HEK293 (cell line): ENCODE measurements at regions not wholly inside any gene's neighbourhood (a gene's known extent, or its start where the extent isn't known, plus 50 kb on each side); places are given as distances from the start of the nearest gene placed in this dataset.

Source experiments
- CTCF ChIA-PET: fragments of 350-600 bp; formaldehyde crosslinking; extraction: SDS; loops from one replicate; lab custom pipeline; 2021; ENCODE audit warnings: antibody characterized with exemption; lab: Yijun Ruan, JAX
- POLR2A ChIA-PET: fragments of 300-600 bp; formaldehyde crosslinking; extraction: SDS; loops from one replicate; lab custom pipeline; 2020; ENCODE audit warnings: antibody characterized with exemption, inconsistent platforms; lab: Yijun Ruan, JAX
- H3K27ac ChIP-seq: fragments of 200-500 bp; sonication (Bioruptor generic); 2 replicates; pipeline ENCODE4 v1.5.1; 2014; ENCODE audit warnings: low read depth, low read length, control low read depth, inconsistent platforms; ENCODE audit errors: extremely low read depth
- H3K36me3 ChIP-seq, 2 experiments: fragments of 200-500 bp in 1 of 2; sonication (Bioruptor generic) in 1 of 2; 1 replicate in 1 of 2; 2 replicates in 1 of 2; pipeline ENCODE4 v1.5.1; 2014 to 2017; ENCODE audit warnings: inconsistent platforms in 2 of 2, low read length in 2 of 2; ENCODE audit not compliant: control insufficient read depth in 2 of 2, insufficient read depth in 1 of 2
- H3K4me1 ChIP-seq: fragments of 200-500 bp; sonication (Bioruptor generic); 2 replicates; pipeline ENCODE4 v1.5.1; 2014; ENCODE audit warnings: mild to moderate bottlenecking, low read length, inconsistent platforms; ENCODE audit not compliant: control insufficient read depth, insufficient read depth
- H3K4me3 ChIP-seq: 2 replicates; pipeline ENCODE4 v1.5.1; 2011; ENCODE audit warnings: low read depth, mild to moderate bottlenecking, control low read depth, low read length, moderate library complexity
- H3K9me3 ChIP-seq: fragments of 200-500 bp; sonication (Bioruptor generic); 2 replicates; pipeline ENCODE4 v1.5.1; 2014; ENCODE audit warnings: low read depth, low read length, inconsistent platforms; ENCODE audit not compliant: control insufficient read depth, insufficient read depth
- BCL11B ChIP-seq: fragments of 450-650 bp; formaldehyde crosslinking; IDR thresholded peaks from 2 replicates; pipeline ENCODE4 v1.5.1; 2016; ENCODE audit warnings: low read depth, missing biosample characterization, missing genetic modification characterization
- GFI1B ChIP-seq: fragments of 450-650 bp; formaldehyde crosslinking; IDR thresholded peaks from 2 replicates; pipeline ENCODE4 v1.5.1; 2016; ENCODE audit warnings: missing biosample characterization, missing genetic modification characterization
- HOXC10 ChIP-seq: sonication (generic); formaldehyde crosslinking; IDR thresholded peaks from 2 replicates; pipeline ENCODE4 v1.8.1; 2023; ENCODE audit warnings: mild to moderate bottlenecking, missing genetic modification reagents
- SCRT1 ChIP-seq: fragments of 450-650 bp; formaldehyde crosslinking; IDR thresholded peaks from 2 replicates; pipeline ENCODE4 v1.5.1; 2016; ENCODE audit warnings: missing biosample characterization, missing genetic modification characterization, borderline replicate concordance
- SCRT2 ChIP-seq: fragments of 450-650 bp; formaldehyde crosslinking; IDR thresholded peaks from 2 replicates; pipeline ENCODE4 v1.5.1; 2016; ENCODE audit warnings: missing biosample characterization, missing genetic modification characterization
- ZBTB1 ChIP-seq: fragments of 450-650 bp; formaldehyde crosslinking; IDR thresholded peaks from 2 replicates; pipeline ENCODE4 v1.5.1; 2016; ENCODE audit warnings: missing biosample characterization, missing genetic modification characterization
- ZBTB20 ChIP-seq: fragments of 450-650 bp; formaldehyde crosslinking; IDR thresholded peaks from 2 replicates; pipeline ENCODE4 v1.5.1; 2016; ENCODE audit warnings: missing biosample characterization, missing genetic modification characterization
- ZEB2 ChIP-seq: fragments of 450-650 bp; formaldehyde crosslinking; IDR thresholded peaks from 2 replicates; pipeline ENCODE4 v1.5.1; 2016; ENCODE audit warnings: missing biosample characterization, missing genetic modification characterization
- ZNF169 ChIP-seq: fragments of 450-650 bp; formaldehyde crosslinking; IDR thresholded peaks from 2 replicates; pipeline ENCODE4 v1.5.1; 2016; ENCODE audit warnings: missing biosample characterization, missing genetic modification characterization
- ZNF214 ChIP-seq: fragments of 450-650 bp; formaldehyde crosslinking; IDR thresholded peaks from 2 replicates; pipeline ENCODE4 v1.5.1; 2017; ENCODE audit warnings: missing biosample characterization, mild to moderate bottlenecking, missing genetic modification characterization, borderline replicate concordance
- ZNF274 ChIP-seq, 2 experiments: fragments of 200-500 bp in 1 of 2; fragments of 450-650 bp in 1 of 2; sonication (Bioruptor generic) in 1 of 2; formaldehyde crosslinking in 1 of 2; IDR thresholded peaks; 2 replicates each; pipeline versions ENCODE4 v1.5.1 to v1.6.1; 2014 to 2016; ENCODE audit warnings: borderline replicate concordance in 1 of 2, inconsistent platforms in 1 of 2, low read length in 1 of 2, missing biosample characterization in 1 of 2, missing genetic modification characterization in 1 of 2
- ZNF311 ChIP-seq: fragments of 450-650 bp; formaldehyde crosslinking; IDR thresholded peaks from 2 replicates; pipeline ENCODE4 v1.5.1; 2017; ENCODE audit warnings: missing biosample characterization, missing genetic modification characterization, borderline replicate concordance
- ZNF626 ChIP-seq: fragments of 450-650 bp; sonication (Bioruptor Pico); formaldehyde crosslinking; IDR thresholded peaks from 2 replicates; pipeline ENCODE4 v1.5.1; 2018; ENCODE audit warnings: missing biosample characterization, missing genetic modification characterization, inconsistent platforms
- ZNF654 ChIP-seq: fragments of 450-650 bp; formaldehyde crosslinking; IDR thresholded peaks from 2 replicates; pipeline ENCODE4 v1.5.1; 2016; ENCODE audit warnings: low read depth, missing biosample characterization, missing genetic modification characterization
- ZNF776 ChIP-seq: fragments of 450-650 bp; formaldehyde crosslinking; IDR thresholded peaks from 2 replicates; pipeline ENCODE4 v1.5.0; 2017; ENCODE audit warnings: missing biosample characterization, missing genetic modification characterization, borderline replicate concordance
- ZSCAN16 ChIP-seq: fragments of 450-650 bp; formaldehyde crosslinking; IDR thresholded peaks from 2 replicates; pipeline ENCODE4 v1.5.1; 2016; ENCODE audit warnings: missing biosample characterization, missing genetic modification characterization
- TF ChIP-seq, protein P1 (sequence below): fragments of 450-650 bp; formaldehyde crosslinking; IDR thresholded peaks from 2 replicates; pipeline ENCODE4 v1.5.1; 2016; ENCODE audit warnings: missing biosample characterization, missing genetic modification characterization
- TF ChIP-seq, protein P2 (sequence below): fragments of 450-650 bp; formaldehyde crosslinking; IDR thresholded peaks from 2 replicates; pipeline ENCODE4 v1.5.1; 2017; ENCODE audit warnings: missing biosample characterization, missing genetic modification characterization
- TF ChIP-seq, protein P3 (sequence below): fragments of 450-650 bp; formaldehyde crosslinking; IDR thresholded peaks from 2 replicates; pipeline ENCODE4 v1.5.1; 2016; ENCODE audit warnings: missing biosample characterization, missing genetic modification characterization
- TF ChIP-seq, protein P4 (sequence below): fragments of 450-650 bp; formaldehyde crosslinking; IDR thresholded peaks from 2 replicates; pipeline ENCODE4 v1.5.1; 2016; ENCODE audit warnings: missing biosample characterization, missing genetic modification characterization

DNA sequence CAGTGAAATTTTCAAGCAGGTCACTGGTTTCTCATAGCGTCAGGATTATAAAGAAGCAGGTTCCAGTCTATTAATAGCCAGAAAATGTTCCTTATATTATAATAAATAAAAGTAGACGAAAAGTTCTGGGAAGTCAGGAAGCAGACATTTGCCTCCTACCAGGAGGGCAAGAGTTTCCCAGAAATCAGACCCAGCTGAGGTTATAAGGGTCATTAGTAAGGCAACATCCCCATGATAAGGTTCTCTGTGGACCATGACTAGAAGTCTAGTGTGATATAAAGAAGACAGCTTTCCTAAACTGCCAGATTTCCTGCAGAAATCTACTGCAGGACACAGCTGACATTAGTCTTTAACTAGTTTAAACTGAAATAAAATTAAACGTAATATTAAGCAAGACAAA lies 210.1 kb upstream of the STK17B start:
- POLR2A ChIA-PET: no interaction called here
- H3K9me3 ChIP-seq: no peaks in the 10 kb centered on the region
- TF ChIP-seq ZNF626 (tag by site-specific recombination) (no peak), ZEB2 (no peak), ZNF311 (no peak), GFI1B (no peak), ZNF169 (no peak)
- TF ChIP-seq, protein P1, sequence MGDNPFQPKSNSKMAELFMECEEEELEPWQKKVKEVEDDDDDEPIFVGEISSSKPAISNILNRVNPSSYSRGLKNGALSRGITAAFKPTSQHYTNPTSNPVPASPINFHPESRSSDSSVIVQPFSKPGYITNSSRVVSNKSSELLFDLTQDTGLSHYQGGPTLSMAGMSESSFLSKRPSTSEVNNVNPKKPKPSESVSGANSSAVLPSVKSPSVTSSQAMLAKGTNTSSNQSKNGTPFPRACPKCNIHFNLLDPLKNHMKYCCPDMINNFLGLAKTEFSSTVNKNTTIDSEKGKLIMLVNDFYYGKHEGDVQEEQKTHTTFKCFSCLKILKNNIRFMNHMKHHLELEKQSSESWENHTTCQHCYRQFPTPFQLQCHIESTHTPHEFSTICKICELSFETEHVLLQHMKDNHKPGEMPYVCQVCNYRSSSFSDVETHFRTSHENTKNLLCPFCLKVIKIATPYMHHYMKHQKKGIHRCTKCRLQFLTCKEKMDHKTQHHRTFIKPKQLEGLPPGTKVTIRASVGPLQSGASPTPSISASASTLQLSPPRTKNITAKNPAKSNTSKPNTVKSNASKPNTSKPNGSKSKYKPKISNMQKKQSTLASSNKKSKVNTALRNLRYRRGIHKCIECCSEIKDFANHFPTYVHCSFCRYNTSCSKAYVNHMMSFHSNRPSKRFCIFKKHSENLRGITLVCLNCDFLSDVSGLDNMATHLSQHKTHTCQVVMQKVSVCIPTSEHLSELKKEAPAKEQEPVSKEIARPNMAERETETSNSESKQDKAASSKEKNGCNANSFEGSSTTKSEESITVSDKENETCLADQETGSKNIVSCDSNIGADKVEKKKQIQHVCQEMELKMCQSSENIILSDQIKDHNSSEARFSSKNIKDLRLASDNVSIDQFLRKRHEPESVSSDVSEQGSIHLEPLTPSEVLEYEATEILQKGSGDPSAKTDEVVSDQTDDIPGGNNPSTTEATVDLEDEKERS (tag by site-specific recombination): no peak
- TF ChIP-seq, protein P2, sequence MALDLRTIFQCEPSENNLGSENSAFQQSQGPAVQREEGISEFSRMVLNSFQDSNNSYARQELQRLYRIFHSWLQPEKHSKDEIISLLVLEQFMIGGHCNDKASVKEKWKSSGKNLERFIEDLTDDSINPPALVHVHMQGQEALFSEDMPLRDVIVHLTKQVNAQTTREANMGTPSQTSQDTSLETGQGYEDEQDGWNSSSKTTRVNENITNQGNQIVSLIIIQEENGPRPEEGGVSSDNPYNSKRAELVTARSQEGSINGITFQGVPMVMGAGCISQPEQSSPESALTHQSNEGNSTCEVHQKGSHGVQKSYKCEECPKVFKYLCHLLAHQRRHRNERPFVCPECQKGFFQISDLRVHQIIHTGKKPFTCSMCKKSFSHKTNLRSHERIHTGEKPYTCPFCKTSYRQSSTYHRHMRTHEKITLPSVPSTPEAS (tag by site-specific recombination): no peak
- TF ChIP-seq, all 188 proteins: peak for 0
- Histone ChIP-seq H3K36me3 (no peaks in the 10 kb centered on the region), H3K4me1 (no peaks in the 10 kb centered on the region), H3K4me3 (no peak overlapping the region), H3K27ac (no peak overlapping the region)
- CTCF ChIA-PET: no interaction called here

DNA sequence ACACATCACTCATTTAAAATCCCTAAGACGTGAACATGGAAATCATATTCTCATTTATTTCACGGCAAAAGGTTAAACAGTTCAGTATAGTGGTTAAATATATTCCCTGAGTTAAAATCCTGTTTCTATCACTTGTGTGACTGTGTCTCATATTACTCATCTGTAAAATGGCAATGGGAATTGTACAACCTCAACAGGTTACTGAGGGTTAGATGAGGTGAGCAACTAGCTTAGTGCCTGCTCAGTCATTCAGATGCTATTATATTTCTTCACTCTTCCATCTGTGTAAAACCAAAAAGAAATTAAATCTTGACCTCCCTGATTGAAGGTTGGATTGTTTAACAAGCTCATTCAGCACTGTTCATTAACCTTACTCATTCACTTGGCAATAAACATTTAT lies 212.4 kb upstream of the STK17B start:
- CTCF ChIA-PET: no interaction called here
- TF ChIP-seq ZNF776 (no peak), SCRT2 (tag by site-specific recombination) (0 out of 2 replicates have a peak, but pooled peaks have one; percentile 59), SCRT1 (tag by site-specific recombination) (0 out of 2 replicates have a peak, but pooled peaks have one; percentile 35)
- TF ChIP-seq, all 188 proteins: peak for 2
- Histone ChIP-seq H3K4me1 (no peaks in the 10 kb centered on the region), H3K4me3 (no peak overlapping the region), H3K36me3 (no peaks in the 10 kb centered on the region), H3K27ac (no peak overlapping the region), H3K9me3 (no peaks in the 10 kb centered on the region)
- POLR2A ChIA-PET: no interaction called here

DNA sequence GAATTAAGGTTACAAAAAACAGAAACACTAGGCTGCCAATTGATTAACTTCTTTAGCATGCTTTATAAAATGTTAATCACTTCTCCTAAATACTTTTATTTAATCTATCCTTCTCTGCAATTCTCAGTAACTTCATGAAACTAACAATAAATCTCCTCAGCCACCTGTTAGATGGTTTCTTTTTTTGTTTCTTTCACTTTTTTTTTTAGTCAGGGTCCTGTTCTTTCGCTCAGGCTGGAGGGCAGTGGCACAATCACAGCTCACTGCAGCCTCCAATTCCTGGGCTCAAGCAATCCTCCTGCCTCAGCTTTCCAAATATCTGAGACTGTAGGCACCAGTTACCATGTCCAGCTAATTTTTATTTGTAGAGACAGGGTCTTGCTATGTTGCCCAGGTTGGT lies 213.4 kb upstream of the STK17B start:
- Histone ChIP-seq H3K27ac (no peak overlapping the region), H3K4me3 (no peak overlapping the region), H3K4me1 (no peaks in the 10 kb centered on the region), H3K9me3 (no peaks in the 10 kb centered on the region), H3K36me3 (no peaks in the 10 kb centered on the region)
- POLR2A ChIA-PET: no interaction called here
- CTCF ChIA-PET: no interaction called here
- TF ChIP-seq ZBTB1 (tag by site-specific recombination): no peak
- TF ChIP-seq HOXC10 (CRISPR knock-in tag): no peak
- TF ChIP-seq ZNF654 (tag by site-specific recombination): no peak
- TF ChIP-seq BCL11B: no peak
- TF ChIP-seq ZBTB20 (tag by site-specific recombination): no peak
- TF ChIP-seq, protein P3, sequence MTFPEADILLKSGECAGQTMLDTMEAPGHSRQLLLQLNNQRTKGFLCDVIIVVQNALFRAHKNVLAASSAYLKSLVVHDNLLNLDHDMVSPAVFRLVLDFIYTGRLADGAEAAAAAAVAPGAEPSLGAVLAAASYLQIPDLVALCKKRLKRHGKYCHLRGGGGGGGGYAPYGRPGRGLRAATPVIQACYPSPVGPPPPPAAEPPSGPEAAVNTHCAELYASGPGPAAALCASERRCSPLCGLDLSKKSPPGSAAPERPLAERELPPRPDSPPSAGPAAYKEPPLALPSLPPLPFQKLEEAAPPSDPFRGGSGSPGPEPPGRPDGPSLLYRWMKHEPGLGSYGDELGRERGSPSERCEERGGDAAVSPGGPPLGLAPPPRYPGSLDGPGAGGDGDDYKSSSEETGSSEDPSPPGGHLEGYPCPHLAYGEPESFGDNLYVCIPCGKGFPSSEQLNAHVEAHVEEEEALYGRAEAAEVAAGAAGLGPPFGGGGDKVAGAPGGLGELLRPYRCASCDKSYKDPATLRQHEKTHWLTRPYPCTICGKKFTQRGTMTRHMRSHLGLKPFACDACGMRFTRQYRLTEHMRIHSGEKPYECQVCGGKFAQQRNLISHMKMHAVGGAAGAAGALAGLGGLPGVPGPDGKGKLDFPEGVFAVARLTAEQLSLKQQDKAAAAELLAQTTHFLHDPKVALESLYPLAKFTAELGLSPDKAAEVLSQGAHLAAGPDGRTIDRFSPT: no peak
- TF ChIP-seq ZSCAN16 (tag by site-specific recombination): no peak
- TF ChIP-seq ZNF214: no peak
- no peak for TF ChIP-seq ZNF274 (IDR thresholded peaks at IDR 0.05; ENCODE audit: low read length)
- TF ChIP-seq ZNF274 (tag by site-specific recombination; IDR thresholded peaks at IDR 0.05; ENCODE audit: borderline replicate concordance): no peak
- TF ChIP-seq, protein P4, sequence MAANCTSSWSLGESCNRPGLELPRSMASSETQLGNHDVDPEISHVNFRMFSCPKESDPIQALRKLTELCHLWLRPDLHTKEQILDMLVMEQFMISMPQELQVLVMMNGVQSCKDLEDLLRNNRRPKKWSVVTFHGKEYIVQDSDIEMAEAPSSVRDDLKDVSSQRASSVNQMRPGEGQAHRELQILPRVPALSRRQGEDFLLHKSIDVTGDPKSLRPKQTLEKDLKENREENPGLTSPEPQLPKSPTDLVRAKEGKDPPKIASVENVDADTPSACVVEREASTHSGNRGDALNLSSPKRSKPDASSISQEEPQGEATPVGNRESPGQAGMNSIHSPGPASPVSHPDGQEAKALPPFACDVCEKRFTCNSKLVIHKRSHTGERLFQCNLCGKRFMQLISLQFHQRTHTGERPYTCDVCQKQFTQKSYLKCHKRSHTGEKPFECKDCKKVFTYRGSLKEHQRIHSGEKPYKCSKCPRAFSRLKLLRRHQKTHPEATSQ (tag by site-specific recombination): no peak
